Activated CD8-positive, alpha-beta memory T cell treated with anti-CD3 and anti-CD28 coated beads, Interleukin-2, amount 50 U/mL, for 4 hours (primary cell): ENCODE measurements at regions not wholly inside any gene's neighbourhood (a gene's known extent, or its start where the extent isn't known, plus 50 kb on each side); places are given as distances from the start of the nearest gene placed in this dataset.
"Not testable (repeated sequence)": the region's sequence is repeated elsewhere in the genome, so short reads cannot be mapped to it uniquely, and the experiment has no call there.

Experiments
- DNase-seq: peaks from one replicate; pipeline ENCODE4 v3.0.0-alpha.2; 2020

- DNase-seq: no peak
Observed at GRCh38 chr12:125824276-125824675, 759.0 kb downstream of the AACS start.

- DNase-seq: no peak
Observed at GRCh38 chr12:125835852-125836251, 770.6 kb downstream of the AACS start.

- no peak for DNase-seq
Observed at GRCh38 chr12:125836647-125837046, 771.4 kb downstream of the AACS start.

DNA sequence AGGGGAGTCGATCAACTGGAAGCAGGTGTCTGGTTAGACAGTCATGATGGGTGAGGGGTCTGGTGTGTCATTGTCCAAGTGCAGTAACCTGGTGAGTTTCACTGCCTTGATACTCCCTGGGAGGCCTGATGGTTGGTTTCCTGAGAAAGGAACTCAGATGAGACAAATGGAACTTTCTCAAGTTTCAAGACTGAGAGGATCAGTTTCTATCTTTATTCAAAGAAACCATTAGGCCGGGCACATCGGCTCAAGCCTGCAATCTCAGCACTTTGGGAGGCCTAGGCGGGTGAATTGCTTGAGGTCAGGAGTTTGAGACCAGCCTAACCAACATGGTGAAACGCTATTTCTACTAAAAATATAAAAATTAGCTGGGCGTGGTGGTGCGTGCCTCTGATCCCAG, 776.1 kb downstream of the AACS start:
- DNase-seq: no peak

DNA sequence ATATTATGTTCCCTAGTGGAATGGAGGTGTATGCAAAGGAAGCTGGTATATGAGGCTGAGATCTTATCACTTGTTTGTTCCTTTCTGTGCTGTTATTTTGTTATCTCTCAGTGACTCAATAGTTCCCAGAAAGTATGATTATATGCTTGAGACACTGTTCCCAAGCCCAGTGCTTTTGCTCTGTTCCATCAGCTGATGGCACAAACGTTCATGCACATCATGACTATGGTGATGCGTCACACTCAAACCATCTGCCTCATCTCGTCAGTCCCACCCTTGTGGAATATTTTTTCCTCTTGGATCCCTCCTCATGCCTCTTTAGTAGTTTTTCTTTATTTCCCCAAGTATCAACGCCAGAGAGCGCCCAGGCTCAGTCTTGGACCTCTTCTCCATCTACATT, 786.9 kb downstream of the AACS start:
- no peak for DNase-seq

DNA sequence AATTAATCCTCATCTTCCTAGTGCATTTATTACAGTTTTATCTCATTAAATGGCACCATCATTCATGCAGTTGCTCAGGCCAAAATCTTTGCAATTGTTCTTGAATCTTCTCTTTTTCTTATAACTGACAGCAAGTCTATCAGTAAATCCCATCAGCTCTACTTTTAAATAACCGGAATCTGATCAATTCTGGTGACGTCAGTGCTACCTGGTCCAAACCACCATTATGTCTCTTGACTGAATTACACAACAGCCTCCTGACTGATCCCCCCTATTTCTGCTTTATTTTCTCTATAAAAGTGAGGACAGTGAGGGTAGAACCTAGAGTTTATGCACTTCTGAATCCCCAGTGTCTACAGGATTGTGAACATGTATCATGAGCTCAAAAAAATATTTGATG, 787.4 kb downstream of the AACS start:
- DNase-seq: no peak

GRCh38 chr12:125853670-125854069, 788.4 kb downstream of the AACS start:
- no peak for DNase-seq

DNA sequence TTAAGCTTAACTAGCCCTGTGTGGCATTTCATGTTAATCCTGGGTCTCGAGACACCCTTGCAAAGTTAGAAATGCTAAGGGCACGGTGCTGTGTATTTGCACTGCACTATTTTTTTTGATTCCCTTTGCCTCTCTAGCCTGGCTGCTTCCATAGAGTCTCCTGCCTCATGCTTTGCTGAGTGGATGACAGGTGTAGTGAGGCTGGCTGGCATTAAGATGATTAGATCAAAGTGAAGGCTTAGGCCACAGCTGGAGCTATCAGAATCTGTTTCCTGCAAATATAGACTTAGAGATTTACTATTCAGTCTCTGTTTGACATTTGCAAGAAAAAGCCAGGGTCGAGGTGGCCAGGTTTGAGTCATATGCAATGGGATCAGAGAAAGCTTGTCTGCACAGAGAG, 791.1 kb downstream of the AACS start:
- no peak for DNase-seq

- DNase-seq: no peak
Observed at GRCh38 chr12:125856896-125857295, 791.7 kb downstream of the AACS start.

- no peak for DNase-seq
Observed at GRCh38 chr12:125860672-125861288, 795.5 kb downstream of the AACS start.

DNA sequence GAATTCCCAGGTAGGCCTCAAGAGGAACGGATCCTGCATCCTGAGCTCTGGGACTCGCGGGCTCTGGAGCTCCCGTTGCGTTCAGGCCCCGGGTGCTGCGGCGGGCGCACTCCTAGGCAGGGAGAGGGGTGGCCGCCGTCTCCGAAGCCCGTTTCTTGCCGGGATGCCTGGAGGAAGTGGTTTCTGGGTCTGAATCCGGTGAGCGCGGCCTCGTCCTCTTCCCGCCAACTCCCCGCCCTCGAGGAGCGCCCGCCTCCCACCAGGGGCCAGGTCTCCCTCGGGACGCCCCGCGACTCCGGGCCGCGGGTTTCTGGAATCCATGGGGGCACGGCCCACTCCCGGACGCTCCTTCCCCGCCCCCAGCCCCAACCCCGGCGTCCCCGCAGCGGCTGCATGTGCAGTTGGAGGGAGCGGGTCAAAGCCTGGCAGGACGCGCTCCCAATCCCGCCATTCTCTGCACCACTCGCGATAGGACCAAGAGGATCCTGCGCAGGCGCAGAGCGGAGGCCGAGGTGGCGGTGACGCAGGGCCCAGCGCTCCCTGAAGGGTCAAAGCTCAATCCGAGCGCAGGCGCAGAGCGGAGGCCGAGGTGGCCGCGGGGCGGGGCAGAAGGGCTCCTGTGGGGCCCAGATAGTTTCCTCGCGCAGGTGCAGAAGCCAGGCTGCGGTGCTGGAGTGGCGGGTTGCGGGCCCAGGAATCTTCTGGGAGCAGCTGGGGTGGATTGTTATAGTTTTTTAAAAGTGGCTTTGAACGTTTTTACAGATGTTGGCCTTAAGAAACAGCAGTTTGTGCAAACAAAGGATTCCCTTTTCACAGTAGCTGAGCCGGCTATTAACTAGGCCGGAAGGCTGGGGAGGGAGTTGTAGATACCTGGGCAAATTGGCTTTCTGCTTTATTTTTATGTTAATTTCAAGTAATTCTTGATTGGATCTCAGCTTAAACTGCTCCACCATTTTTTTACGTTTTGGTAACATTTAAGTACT, 796.4 kb downstream of the AACS start:
- DNase-seq: no peak

- DNase-seq: not testable (repeated sequence)
Observed at GRCh38 chr12:125865236-125865635, 800.0 kb downstream of the AACS start.

GRCh38 chr12:125871811-125872594, 806.8 kb downstream of the AACS start:
- DNase-seq: no peak

DNA sequence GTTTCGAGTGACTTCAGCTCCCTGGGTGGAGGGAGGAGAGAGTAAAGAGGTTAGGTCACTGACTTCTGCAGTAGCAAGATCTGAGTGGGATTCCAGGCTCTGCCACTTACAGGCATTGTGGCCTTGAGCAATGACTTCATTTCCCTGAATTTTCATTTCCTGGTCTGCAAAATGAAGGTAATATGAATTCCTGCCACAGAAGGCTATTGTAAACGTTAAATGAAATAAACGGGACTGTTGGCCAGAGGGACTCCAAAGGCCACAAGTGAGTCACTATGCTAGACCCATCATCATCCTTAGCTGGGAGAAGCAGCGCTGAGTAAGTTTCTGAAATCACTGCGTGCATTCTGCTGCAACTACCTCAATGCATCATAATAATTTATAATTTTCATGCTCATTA, 807.8 kb downstream of the AACS start:
- DNase-seq: no peak

DNA sequence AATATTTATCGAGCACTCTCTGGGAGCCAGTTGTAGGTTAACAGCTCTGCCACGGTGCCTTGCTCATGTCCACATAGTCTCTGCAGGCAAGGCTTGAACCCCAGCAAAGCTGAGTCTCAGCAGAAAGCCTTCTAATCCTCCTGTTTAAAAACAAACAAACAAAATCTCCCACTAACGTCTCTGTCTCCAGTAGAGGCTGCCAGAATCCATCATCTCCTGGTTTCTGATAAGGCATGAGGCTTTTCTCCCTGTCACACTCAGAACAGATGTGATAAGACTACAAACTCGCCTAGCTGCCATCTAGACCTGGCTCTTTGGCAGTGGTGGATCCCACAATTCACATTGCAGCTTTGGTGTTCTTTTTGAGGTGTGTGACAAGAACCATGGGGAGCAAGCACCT, 813.2 kb downstream of the AACS start:
- DNase-seq: no peak

GRCh38 chr12:125882141-125882540, 816.9 kb downstream of the AACS start:
- no peak for DNase-seq

GRCh38 chr12:125888921-125889320, 823.7 kb downstream of the AACS start:
- DNase-seq: no peak

DNA sequence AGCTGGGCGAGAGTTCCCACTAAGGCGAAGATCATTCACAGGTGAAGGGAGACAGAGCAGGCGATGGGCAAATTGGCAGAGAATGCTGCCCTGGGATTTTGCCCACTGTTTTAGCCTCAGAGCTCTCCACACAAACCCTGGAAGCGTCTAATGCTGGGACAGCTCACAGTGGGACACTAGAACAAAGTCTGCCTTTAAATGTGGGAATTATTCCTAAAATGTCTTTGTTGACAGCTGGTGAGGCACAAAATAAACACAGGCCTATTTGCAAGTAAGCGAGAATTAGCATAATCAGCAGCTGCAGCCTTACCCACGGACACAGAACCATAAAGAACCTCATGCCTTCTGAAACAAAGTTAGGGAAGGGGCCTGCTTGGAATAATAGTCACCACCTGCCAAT, 824.5 kb downstream of the AACS start:
- no peak for DNase-seq

DNA sequence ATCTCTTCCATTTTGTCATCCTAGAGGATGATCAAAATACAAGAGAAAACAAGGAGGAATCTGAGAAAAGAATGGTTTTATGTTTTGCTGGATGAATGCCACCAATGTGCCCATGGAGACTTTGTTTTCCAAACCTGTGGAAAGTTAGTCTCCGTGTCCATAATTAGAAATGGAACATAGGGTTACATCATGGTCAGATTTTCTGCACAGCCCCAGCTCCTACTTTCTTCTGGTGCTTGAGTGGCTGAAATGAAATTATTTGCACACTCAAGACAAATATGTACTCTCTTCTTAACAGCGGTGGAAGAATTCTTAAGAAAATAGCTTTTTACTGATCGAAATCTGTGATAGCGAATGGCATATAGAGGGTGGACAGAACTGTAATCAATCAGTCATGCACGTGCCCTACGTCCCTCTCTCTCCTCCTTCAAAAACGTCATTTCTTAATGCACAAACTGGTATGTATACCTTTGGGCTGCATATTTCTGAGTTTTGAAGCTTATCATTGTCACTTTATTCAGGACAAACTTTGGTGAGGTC, 825.2 kb downstream of the AACS start:
- DNase-seq: no peak

DNA sequence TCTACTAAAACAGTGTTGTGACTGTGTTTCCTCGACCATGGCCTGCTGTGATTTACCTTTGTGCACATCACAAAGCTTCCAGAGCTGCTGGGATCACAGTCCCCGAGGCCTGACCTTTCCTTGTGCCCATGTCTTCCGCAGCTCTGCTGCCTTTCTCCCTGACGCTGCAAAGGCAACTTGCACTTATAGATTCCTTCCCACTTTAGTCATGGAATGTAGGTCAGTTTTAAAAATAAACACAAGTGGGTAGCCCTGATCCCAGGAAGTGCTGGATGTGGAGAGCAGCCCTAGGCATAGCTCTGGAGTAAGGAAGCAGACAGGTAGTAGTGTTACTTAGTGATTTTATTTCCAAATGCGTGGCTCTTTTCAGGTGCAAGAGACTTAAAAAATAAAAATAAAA, 825.7 kb downstream of the AACS start:
- DNase-seq: no peak

GRCh38 chr12:125892276-125892675, 827.0 kb downstream of the AACS start:
- DNase-seq: no peak

- no peak for DNase-seq
Observed at GRCh38 chr12:125902991-125903390, 837.8 kb downstream of the AACS start.

DNA sequence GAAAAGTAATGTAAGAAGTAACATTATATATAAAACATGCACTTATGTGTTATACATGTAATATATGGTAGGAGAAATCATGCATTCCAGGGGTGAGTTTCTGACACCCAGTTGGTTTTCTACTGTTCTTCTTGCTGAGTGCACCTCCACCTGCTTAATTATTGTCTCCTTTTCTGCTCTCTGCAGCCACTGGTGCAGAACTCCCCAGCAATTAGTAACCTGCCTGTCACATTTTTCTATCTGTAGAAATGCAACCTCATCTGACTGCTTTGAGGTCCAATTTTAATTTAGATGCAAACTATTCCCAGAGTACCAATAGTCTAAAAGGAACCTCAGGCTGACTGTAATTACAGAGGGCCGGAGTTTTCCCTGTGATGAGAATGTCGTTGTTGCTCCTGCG, 842.1 kb downstream of the AACS start:
- DNase-seq: no peak
